Activated naive CD8-positive, alpha-beta T cell (primary cell): ENCODE measurements at regions not wholly inside any gene's neighbourhood (a gene's known extent, or its start where the extent isn't known, plus 50 kb on each side); places are given as distances from the start of the nearest gene placed in this dataset.

Experiments
- H3K27ac Mint-ChIP-seq: one replicate; pipeline ENCODE4 v1.8.0; 2021; ENCODE audit warnings: mixed read lengths
- H3K27me3 Mint-ChIP-seq: one replicate; pipeline ENCODE4 v1.8.0; 2021; ENCODE audit warnings: mixed read lengths
- H3K36me3 Mint-ChIP-seq: one replicate; pipeline ENCODE4 v1.8.0; 2021; ENCODE audit warnings: mixed read lengths
- H3K4me1 Mint-ChIP-seq: one replicate; pipeline ENCODE4 v1.8.0; 2021; ENCODE audit warnings: low read depth, mixed read lengths
- H3K4me3 Mint-ChIP-seq: one replicate; pipeline ENCODE4 v1.8.0; 2021; ENCODE audit warnings: mild to moderate bottlenecking, mixed read lengths
- H3K9me3 Mint-ChIP-seq: one replicate; pipeline ENCODE4 v1.8.0; 2021; ENCODE audit warnings: low read depth, mixed read lengths

GRCh38 chr9:31471010-31471409 lies 913.4 kb upstream of the ACO1 start:
- Mint-ChIP-seq H3K36me3 (peaks cover 10% of the 10 kb centered on the region), H3K4me1 (peaks cover 14% of the 10 kb centered on the region), H3K9me3 (no peaks in the 10 kb centered on the region), H3K27ac (no peak overlapping the region), H3K4me3 (no peak overlapping the region), H3K27me3 (no peaks in the 10 kb centered on the region)

- Mint-ChIP-seq H3K4me3 (no peak overlapping the region), H3K36me3 (peaks cover 8% of the 10 kb centered on the region), H3K4me1 (peaks cover 7% of the 10 kb centered on the region), H3K27me3 (no peaks in the 10 kb centered on the region), H3K9me3 (no peaks in the 10 kb centered on the region), H3K27ac (no peak overlapping the region)
Observed at GRCh38 chr9:31486630-31487029, 897.8 kb upstream of the ACO1 start.

GRCh38 chr9:31490551-31491106 lies 893.8 kb upstream of the ACO1 start:
- peaks cover 4% of the 10 kb centered on the region for H3K4me1 Mint-ChIP-seq
- peaks cover 4% of the 10 kb centered on the region for H3K9me3 Mint-ChIP-seq
- H3K36me3 Mint-ChIP-seq, result peaks cover 4% of the 10 kb centered on the region
- H3K27ac Mint-ChIP-seq, result no peak overlapping the region
- H3K4me3 Mint-ChIP-seq, result no peak overlapping the region
- H3K27me3 Mint-ChIP-seq, result no peaks in the 10 kb centered on the region

GRCh38 chr9:31492229-31492628 lies 892.2 kb upstream of the ACO1 start:
- Mint-ChIP-seq H3K4me1 (peaks cover 2% of the 10 kb centered on the region), H3K27me3 (no peaks in the 10 kb centered on the region), H3K36me3 (peaks cover 9% of the 10 kb centered on the region), H3K27ac (no peak overlapping the region), H3K9me3 (peaks cover 15% of the 10 kb centered on the region), H3K4me3 (no peak overlapping the region)

- Mint-ChIP-seq H3K4me3 (no peak overlapping the region), H3K27me3 (no peaks in the 10 kb centered on the region), H3K9me3 (peaks cover 17% of the 10 kb centered on the region), H3K27ac (no peak overlapping the region), H3K36me3 (peaks cover 9% of the 10 kb centered on the region), H3K4me1 (no peaks in the 10 kb centered on the region)
Observed at GRCh38 chr9:31500422-31500821, 884.0 kb upstream of the ACO1 start.

GRCh38 chr9:31519011-31519410 lies 865.4 kb upstream of the ACO1 start:
- H3K27me3 Mint-ChIP-seq, result no peaks in the 10 kb centered on the region
- peaks cover 16% of the 10 kb centered on the region for H3K4me1 Mint-ChIP-seq
- no peak overlapping the region for H3K4me3 Mint-ChIP-seq
- H3K9me3 Mint-ChIP-seq, result no peaks in the 10 kb centered on the region
- no peak overlapping the region for H3K27ac Mint-ChIP-seq
- peaks cover 4% of the 10 kb centered on the region for H3K36me3 Mint-ChIP-seq

GRCh38 chr9:31519424-31519823 lies 865.0 kb upstream of the ACO1 start:
- Mint-ChIP-seq H3K36me3 (peaks cover 4% of the 10 kb centered on the region), H3K4me3 (no peak overlapping the region), H3K9me3 (no peaks in the 10 kb centered on the region), H3K27ac (no peak overlapping the region), H3K27me3 (no peaks in the 10 kb centered on the region), H3K4me1 (peaks cover 16% of the 10 kb centered on the region)

GRCh38 chr9:31519826-31520225 lies 864.6 kb upstream of the ACO1 start:
- Mint-ChIP-seq H3K27me3 (no peaks in the 10 kb centered on the region), H3K27ac (no peak overlapping the region), H3K9me3 (no peaks in the 10 kb centered on the region), H3K36me3 (peaks cover 4% of the 10 kb centered on the region), H3K4me1 (peaks cover 16% of the 10 kb centered on the region), H3K4me3 (no peak overlapping the region)

- no peaks in the 10 kb centered on the region for H3K27me3 Mint-ChIP-seq
- no peaks in the 10 kb centered on the region for H3K9me3 Mint-ChIP-seq
- H3K4me3 Mint-ChIP-seq, result no peak overlapping the region
- peaks cover 2% of the 10 kb centered on the region for H3K36me3 Mint-ChIP-seq
- H3K27ac Mint-ChIP-seq, result no peak overlapping the region
- H3K4me1 Mint-ChIP-seq, result peaks cover 16% of the 10 kb centered on the region
Observed at GRCh38 chr9:31520301-31521085, 864.0 kb upstream of the ACO1 start.

GRCh38 chr9:31535651-31536050 lies 848.8 kb upstream of the ACO1 start:
- peaks cover 8% of the 10 kb centered on the region for H3K9me3 Mint-ChIP-seq
- H3K4me3 Mint-ChIP-seq, result no peak overlapping the region
- no peak overlapping the region for H3K27ac Mint-ChIP-seq
- H3K4me1 Mint-ChIP-seq, result no peaks in the 10 kb centered on the region
- H3K27me3 Mint-ChIP-seq, result no peaks in the 10 kb centered on the region
- H3K36me3 Mint-ChIP-seq, result no peaks in the 10 kb centered on the region

- no peaks in the 10 kb centered on the region for H3K27me3 Mint-ChIP-seq
- peaks cover 8% of the 10 kb centered on the region for H3K9me3 Mint-ChIP-seq
- no peak overlapping the region for H3K4me3 Mint-ChIP-seq
- no peaks in the 10 kb centered on the region for H3K36me3 Mint-ChIP-seq
- no peak overlapping the region for H3K27ac Mint-ChIP-seq
- no peaks in the 10 kb centered on the region for H3K4me1 Mint-ChIP-seq
Observed at GRCh38 chr9:31536471-31536870, 848.0 kb upstream of the ACO1 start.

- Mint-ChIP-seq H3K4me3 (no peak overlapping the region), H3K9me3 (no peaks in the 10 kb centered on the region), H3K36me3 (no peaks in the 10 kb centered on the region), H3K27ac (no peak overlapping the region), H3K4me1 (peaks cover 15% of the 10 kb centered on the region), H3K27me3 (no peaks in the 10 kb centered on the region)
Observed at GRCh38 chr9:31541721-31542281, 842.6 kb upstream of the ACO1 start.

- no peaks in the 10 kb centered on the region for H3K27me3 Mint-ChIP-seq
- H3K36me3 Mint-ChIP-seq, result no peaks in the 10 kb centered on the region
- no peaks in the 10 kb centered on the region for H3K9me3 Mint-ChIP-seq
- H3K4me3 Mint-ChIP-seq, result no peak overlapping the region
- peaks cover 15% of the 10 kb centered on the region for H3K4me1 Mint-ChIP-seq
- H3K27ac Mint-ChIP-seq, result no peak overlapping the region
Observed at GRCh38 chr9:31542384-31543055, 841.9 kb upstream of the ACO1 start.

GRCh38 chr9:31554941-31555340 lies 829.5 kb upstream of the ACO1 start:
- H3K36me3 Mint-ChIP-seq, result no peaks in the 10 kb centered on the region
- H3K27me3 Mint-ChIP-seq, result no peaks in the 10 kb centered on the region
- H3K9me3 Mint-ChIP-seq, result peaks cover 7% of the 10 kb centered on the region
- H3K4me3 Mint-ChIP-seq, result no peak overlapping the region
- H3K27ac Mint-ChIP-seq, result no peak overlapping the region
- no peaks in the 10 kb centered on the region for H3K4me1 Mint-ChIP-seq
